HG03280 (cell line): ENCODE measurements at regions not wholly inside any gene's neighbourhood (a gene's known extent, or its start where the extent isn't known, plus 50 kb on each side); places are given as distances from the start of the nearest gene placed in this dataset.
"Not testable (repeated sequence)": the region's sequence is repeated elsewhere in the genome, so short reads cannot be mapped to it uniquely, and the experiment has no call there.

Experiments used
- ATAC-seq: cut with Tn5 transposase; IDR thresholded peaks from one replicate; pipeline ENCODE4 v1.9.1; 2021; ENCODE audit warnings: mild to moderate bottlenecking, moderate library complexity; ENCODE audit not compliant: unreplicated experiment

GRCh38 chr11:104705490-104706190, 192.6 kb downstream of the CASP12 start:
- ATAC-seq, result peak; percentile 99

DNA sequence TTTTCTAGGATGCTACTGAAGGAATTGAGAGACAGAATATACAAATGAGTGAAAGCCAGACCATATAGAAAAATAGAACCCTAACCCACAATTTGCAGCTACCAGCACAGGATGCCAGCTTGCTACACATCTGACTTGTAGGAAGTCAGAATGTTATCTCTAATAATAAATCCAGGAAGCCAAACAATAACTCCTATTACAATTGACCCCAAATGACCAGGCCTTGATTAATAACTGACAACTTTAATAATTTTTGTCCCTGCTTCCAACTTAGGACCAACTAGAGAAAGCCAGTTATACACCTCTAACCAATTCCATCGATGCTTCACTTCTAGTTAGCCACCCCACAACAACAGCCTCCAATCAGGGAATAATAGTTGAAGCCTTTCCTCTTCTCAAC, 193.4 kb downstream of the CASP12 start:
- no peak for ATAC-seq

GRCh38 chr11:104704146-104704830, 194.0 kb downstream of the CASP12 start:
- ATAC-seq, result no peak

DNA sequence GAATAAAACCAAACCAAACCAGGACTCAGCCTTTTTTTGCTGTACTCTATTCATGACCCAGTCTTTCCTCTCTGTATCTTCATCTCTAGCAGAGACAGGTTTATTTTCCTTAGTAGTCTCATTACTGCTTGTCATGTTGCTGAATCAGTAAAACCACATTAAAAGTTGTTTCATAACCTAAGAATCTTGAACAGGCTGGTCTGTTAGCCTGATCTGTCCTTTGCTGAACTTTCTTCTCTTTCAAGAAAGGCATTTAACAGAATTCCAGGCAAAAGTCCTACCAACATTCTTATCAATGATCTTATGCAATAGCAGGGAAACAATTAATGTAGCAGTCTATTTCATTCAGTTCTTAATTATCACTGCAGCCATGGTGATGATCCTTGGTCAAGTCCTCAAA, 197.7 kb downstream of the CASP12 start:
- no peak for ATAC-seq

GRCh38 chr11:104699981-104700380, 198.3 kb downstream of the CASP12 start:
- no peak for ATAC-seq

DNA sequence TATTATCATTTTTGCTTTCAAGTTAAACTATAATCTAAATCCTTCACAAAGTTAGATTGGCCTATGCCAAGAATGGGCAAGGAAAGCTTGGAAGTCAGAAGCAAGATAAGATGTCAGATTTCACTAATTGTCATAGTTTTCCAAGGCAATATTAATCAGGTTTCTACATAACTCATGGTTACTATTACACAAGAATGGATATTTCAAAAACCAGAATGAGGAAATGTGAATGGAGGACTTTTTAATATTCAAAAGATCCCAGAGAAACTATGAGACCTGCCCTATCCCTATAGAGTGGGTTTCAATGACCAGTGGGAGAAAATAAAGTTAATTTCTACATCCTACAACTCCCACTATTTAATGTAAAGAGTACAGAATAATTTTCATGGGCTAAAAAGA, 203.2 kb downstream of the CASP12 start:
- no peak for ATAC-seq

GRCh38 chr11:104694259-104695064, 203.8 kb downstream of the CASP12 start:
- ATAC-seq, result no peak

- ATAC-seq, result no peak
Observed at GRCh38 chr11:104692751-104693150, 205.5 kb downstream of the CASP12 start.

DNA sequence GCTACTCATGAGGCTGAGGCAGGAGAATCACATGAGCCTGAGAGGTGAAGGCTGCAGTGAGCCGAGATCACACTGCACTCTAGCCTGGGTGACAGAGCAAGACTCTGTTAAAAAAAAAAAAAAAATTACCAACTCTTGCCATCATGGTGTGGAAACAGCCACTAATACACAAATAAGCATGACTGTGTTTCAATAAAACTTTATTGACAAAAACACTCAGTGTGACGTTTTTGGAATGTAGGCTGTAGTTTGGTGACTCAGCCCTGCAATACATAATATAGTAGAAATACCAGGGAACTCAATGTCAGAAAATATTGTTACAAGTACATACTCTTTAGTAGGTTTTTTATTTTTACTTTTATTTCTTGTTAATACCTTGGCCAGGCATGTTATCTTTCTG, 207.1 kb downstream of the CASP12 start:
- ATAC-seq, result no peak

- ATAC-seq, result no peak
Observed at GRCh38 chr11:104690241-104690640, 208.0 kb downstream of the CASP12 start.

DNA sequence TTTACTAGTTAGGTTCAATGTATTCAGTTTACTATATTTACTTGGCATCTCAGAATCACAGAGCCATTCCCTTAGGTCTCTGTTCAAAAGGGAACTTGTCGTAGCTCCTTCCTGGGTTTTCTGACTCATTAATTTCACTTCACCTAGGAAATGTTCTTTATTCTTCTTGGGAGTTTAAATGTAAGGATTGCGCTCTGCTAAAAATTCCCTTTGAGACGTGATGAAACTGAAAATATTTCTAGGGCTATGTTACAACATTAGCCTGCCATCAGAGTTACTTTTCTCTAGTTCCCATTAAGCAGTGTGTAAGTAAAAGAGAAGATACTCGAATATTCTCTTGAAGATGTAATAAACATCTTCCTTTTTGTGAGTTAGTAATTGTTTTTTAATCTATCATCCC, 209.5 kb downstream of the CASP12 start:
- ATAC-seq, result no peak

- ATAC-seq, result no peak
Observed at GRCh38 chr11:104682206-104682605, 216.1 kb downstream of the CASP12 start.

- ATAC-seq, result no peak
Observed at GRCh38 chr11:104679258-104679657, 219.0 kb downstream of the CASP12 start.

DNA sequence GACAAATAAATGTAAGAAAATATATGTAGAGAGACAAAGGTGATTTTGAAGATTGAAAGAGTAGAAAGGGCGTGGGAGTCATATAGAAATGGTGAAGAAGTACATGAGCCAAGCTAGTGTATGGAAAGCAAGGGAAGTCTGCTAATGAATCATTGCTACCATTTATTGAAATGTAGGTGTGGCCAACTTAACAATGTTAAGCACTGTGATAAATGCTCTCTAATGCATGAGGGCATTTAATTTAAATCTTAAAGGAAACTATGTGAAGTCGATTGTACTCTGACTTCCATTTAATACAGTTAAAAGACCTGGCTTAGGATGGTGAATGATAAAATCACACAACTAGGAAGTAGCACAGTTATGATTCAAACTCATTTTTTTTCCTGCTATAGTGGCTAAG, 219.9 kb downstream of the CASP12 start:
- no peak for ATAC-seq

DNA sequence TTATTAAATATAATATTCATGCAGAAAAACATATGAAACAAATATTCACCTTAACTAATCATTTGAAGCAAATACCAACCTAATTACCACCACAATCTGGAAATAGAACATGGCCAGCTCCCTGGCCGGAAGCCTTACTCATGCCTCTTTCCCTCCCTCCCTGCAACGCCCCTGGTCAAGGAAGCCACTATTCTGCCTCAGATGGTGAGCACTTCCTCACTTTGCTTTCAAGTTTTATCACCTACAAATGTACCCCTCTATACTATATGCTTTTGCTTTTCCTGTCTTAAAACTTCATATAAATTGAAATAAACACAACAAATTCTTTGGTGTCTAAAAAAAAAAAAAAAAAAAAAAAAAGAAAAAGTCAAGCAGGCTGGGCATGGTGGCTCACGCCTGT, 221.2 kb downstream of the CASP12 start:
- ATAC-seq, result not testable (repeated sequence)

DNA sequence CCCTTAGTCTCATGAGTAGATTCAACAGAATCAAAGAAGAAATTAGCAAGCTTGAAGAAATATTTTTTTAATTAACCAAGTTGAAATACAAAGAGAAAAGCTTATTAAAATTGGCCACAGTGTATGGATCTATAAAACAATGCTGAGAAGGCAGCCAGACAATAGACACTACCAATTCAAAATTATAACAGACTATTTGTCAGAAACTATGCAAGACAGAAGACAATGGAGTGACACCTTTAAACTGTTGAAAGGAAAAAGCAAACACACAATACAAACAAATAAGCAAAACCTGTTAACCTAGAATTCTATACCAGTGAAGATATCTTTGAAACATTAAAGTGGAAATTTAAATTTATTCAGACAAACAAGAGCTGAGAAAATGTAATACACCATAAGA, 225.4 kb downstream of the CASP12 start:
- ATAC-seq, result no peak

DNA sequence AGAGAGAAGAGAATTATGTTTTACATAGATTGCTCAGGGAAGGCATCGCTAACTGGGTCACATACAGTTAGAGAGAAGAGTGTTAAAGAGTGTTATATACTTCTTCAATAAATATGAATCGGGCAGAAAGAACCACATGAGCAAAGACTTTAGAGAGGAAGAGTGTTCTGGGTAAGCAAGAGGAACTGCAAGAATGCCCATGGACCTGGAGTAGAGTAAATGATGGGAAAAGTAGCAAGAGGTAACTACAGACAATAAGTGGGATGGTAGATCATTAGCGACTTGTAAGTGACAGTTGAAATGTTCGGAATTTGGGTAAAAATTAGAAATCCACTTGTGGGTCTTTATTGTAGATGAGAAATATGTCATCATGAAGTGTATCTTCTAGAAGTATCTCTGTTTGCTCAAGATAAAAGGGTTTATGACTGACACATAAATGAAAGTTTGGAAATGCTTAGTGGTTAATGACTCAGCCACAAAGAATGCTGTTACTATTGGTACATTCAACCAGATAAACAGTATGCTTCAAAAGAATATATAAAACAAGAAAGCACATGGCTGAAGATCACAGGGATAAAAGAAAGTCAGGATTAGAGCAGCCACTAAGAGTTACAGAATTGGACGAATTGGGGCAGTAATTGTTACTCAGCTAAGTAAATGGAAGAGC, 229.3 kb downstream of the CASP12 start:
- no peak for ATAC-seq

DNA sequence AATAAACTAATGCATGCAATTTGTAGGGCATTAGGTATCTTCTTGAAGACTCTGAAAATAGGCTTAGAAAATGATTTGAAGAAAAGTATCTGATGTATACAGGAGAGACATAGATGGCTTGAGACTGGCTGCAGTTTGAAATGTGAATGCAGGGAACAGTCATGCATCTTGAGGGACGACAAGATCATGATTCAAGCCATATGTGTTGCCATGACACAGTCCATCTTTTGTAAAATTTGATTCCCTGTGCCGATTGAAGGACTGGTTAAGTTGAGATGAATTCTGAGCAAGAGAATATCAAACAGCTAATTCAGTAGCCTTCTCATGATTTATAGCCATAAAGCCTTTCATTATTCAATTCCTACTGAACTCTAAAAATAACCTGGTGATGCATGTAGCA, 231.6 kb downstream of the CASP12 start:
- ATAC-seq, result no peak

GRCh38 chr11:104665641-104666040, 232.6 kb downstream of the CASP12 start:
- ATAC-seq, result no peak

- no peak for ATAC-seq
Observed at GRCh38 chr11:104663190-104664140, 234.8 kb downstream of the CASP12 start.
